H9 (cell line): ENCODE measurements at regions not wholly inside any gene's neighbourhood (a gene's known extent, or its start where the extent isn't known, plus 50 kb on each side); places are given as distances from the start of the nearest gene placed in this dataset.

Experiments
- DNase-seq: peaks from one replicate; pipeline ENCODE4 v3.0.0-alpha.2; 2017
- H2AFZ ChIP-seq: one replicate; pipeline ENCODE4 v1.6.1; 2013; ENCODE audit warnings: mild to moderate bottlenecking, low read length, control low read depth, moderate library complexity
- H2AK5ac ChIP-seq: 2 replicates; pipeline ENCODE4 v1.6.1; 2013; ENCODE audit warnings: low read length, control low read depth, mixed read lengths; ENCODE audit not compliant: insufficient read length
- H2BK120ac ChIP-seq: one replicate; pipeline ENCODE4 v1.6.1; 2013; ENCODE audit warnings: low read depth, mild to moderate bottlenecking, low read length, control low read depth, inconsistent platforms; ENCODE audit not compliant: poor library complexity, severe bottlenecking
- H2BK12ac ChIP-seq: 2 replicates; pipeline ENCODE4 v1.6.1; 2013; ENCODE audit warnings: low read length, control low read depth, mixed read lengths, low read depth; ENCODE audit not compliant: insufficient read length
- H2BK15ac ChIP-seq: 2 replicates; pipeline ENCODE4 v1.6.1; 2013; ENCODE audit warnings: low read depth, low read length, control low read depth
- H2BK20ac ChIP-seq: one replicate; pipeline ENCODE4 v1.6.1; 2013; ENCODE audit warnings: low read depth, mild to moderate bottlenecking, low read length, control low read depth, inconsistent platforms; ENCODE audit not compliant: poor library complexity, severe bottlenecking
- H2BK5ac ChIP-seq: 2 replicates; pipeline ENCODE4 v1.6.1; 2013; ENCODE audit warnings: low read length, control low read depth, mixed read lengths; ENCODE audit not compliant: insufficient read length
- H3K14ac ChIP-seq: 2 replicates; pipeline ENCODE4 v1.6.1; 2013; ENCODE audit warnings: low read length, control low read depth; ENCODE audit not compliant: insufficient read depth
- H3K18ac ChIP-seq: 2 replicates; pipeline ENCODE4 v1.6.1; 2013; ENCODE audit warnings: low read depth, mild to moderate bottlenecking, mixed read lengths, low read length, control low read depth; ENCODE audit not compliant: insufficient read length
- H3K23ac ChIP-seq: 2 replicates; pipeline ENCODE4 v1.6.1; 2013; ENCODE audit warnings: low read length, control low read depth, mixed read lengths, low read depth; ENCODE audit not compliant: insufficient read length
- H3K23me2 ChIP-seq: 2 replicates; pipeline ENCODE4 v1.6.1; 2013; ENCODE audit warnings: low read depth, mild to moderate bottlenecking, mixed read lengths, low read length, control low read depth; ENCODE audit not compliant: insufficient read length, poor library complexity, severe bottlenecking
- H3K27ac ChIP-seq: 2 replicates; pipeline ENCODE4 v1.5.1; 2013; ENCODE audit warnings: low read length, control low read depth, mixed read lengths, low read depth; ENCODE audit not compliant: insufficient read length
- H3K27me3 ChIP-seq: 2 replicates; pipeline ENCODE4 v1.6.1; 2013; ENCODE audit warnings: low read length, control low read depth, inconsistent platforms; ENCODE audit not compliant: insufficient read depth
- H3K4ac ChIP-seq: 2 replicates; pipeline ENCODE4 v1.6.1; 2013; ENCODE audit warnings: low read depth, mild to moderate bottlenecking, control low read depth, inconsistent platforms, low read length, moderate library complexity
- H3K4me1 ChIP-seq: 2 replicates; pipeline ENCODE4 v1.6.1; 2013; ENCODE audit warnings: low read length, control low read depth, inconsistent platforms; ENCODE audit not compliant: insufficient read depth
- H3K4me2 ChIP-seq: 2 replicates; pipeline ENCODE4 v1.6.1; 2013; ENCODE audit warnings: low read length, control low read depth, mixed read lengths; ENCODE audit not compliant: insufficient read length, insufficient read depth
- H3K56ac ChIP-seq: 2 replicates; pipeline ENCODE4 v1.6.1; 2013; ENCODE audit warnings: low read depth, mild to moderate bottlenecking, mixed read lengths, low read length, control low read depth; ENCODE audit not compliant: insufficient read length
- H3K79me1 ChIP-seq: 2 replicates; pipeline ENCODE4 v1.6.1; 2013; ENCODE audit warnings: low read depth, mild to moderate bottlenecking, moderate library complexity, low read length, control low read depth, inconsistent platforms; ENCODE audit not compliant: insufficient read depth, poor library complexity, severe bottlenecking
- H3K79me2 ChIP-seq: 2 replicates; pipeline ENCODE4 v1.6.1; 2013; ENCODE audit warnings: low read length, control low read depth, inconsistent platforms; ENCODE audit not compliant: insufficient read depth
- H3K9ac ChIP-seq: 2 replicates; pipeline ENCODE4 v1.6.1; 2013; ENCODE audit warnings: low read length, control low read depth, mixed read lengths; ENCODE audit not compliant: insufficient read length; ENCODE audit errors: extremely low read depth
- H3K9me3 ChIP-seq: one replicate; pipeline ENCODE4 v1.6.1; 2013; ENCODE audit warnings: low read depth, low read length, inconsistent platforms; ENCODE audit not compliant: control insufficient read depth
- H3T11ph ChIP-seq: one replicate; pipeline ENCODE4 v1.6.1; 2013; ENCODE audit warnings: mild to moderate bottlenecking, low read length, control low read depth, inconsistent platforms
- H4K20me1 ChIP-seq: one replicate; pipeline ENCODE4 v1.6.1; 2013; ENCODE audit not compliant: control insufficient read depth, insufficient read length, insufficient read depth
- H4K5ac ChIP-seq: 2 replicates; pipeline ENCODE4 v1.6.1; 2013; ENCODE audit warnings: low read depth, mild to moderate bottlenecking, mixed read lengths, low read length, control low read depth; ENCODE audit not compliant: insufficient read length
- H4K8ac ChIP-seq: replicated peaks from 2 replicates; pipeline ENCODE4 v1.6.1; 2013; ENCODE audit warnings: low read length, control low read depth, mixed read lengths, low read depth; ENCODE audit not compliant: insufficient read length
- H4K91ac ChIP-seq: 2 replicates; pipeline ENCODE4 v1.6.1; 2013; ENCODE audit warnings: low read depth, mild to moderate bottlenecking, moderate library complexity, mixed read lengths, low read length, control low read depth; ENCODE audit not compliant: insufficient read length
- H3K27ac Mint-ChIP-seq, 3 experiments: 2 replicates in 2 of 3; 3 replicates in 1 of 3; pipeline ENCODE4 v1.8.0; 2020 to 2021; ENCODE audit warnings: mixed read lengths in 3 of 3, mild to moderate bottlenecking in 1 of 3, moderate library complexity in 1 of 3
- H3K27me3 Mint-ChIP-seq: 2 replicates; pipeline ENCODE4 v1.8.0; 2021; ENCODE audit warnings: low read depth, mild to moderate bottlenecking, moderate library complexity, mixed read lengths
- H3K36me3 Mint-ChIP-seq, 3 experiments: 2 replicates in 2 of 3; 3 replicates in 1 of 3; pipeline ENCODE4 v1.8.0; 2020 to 2021; ENCODE audit warnings: low read depth in 3 of 3, mixed read lengths in 3 of 3; ENCODE audit not compliant: insufficient read depth in 1 of 3
- H3K4me1 Mint-ChIP-seq, 2 experiments: 2 replicates each; pipeline ENCODE4 v1.8.0; 2020; ENCODE audit warnings: mixed read lengths in 2 of 2
- H3K4me3 Mint-ChIP-seq, 2 experiments: 2 replicates in 1 of 2; 3 replicates in 1 of 2; pipeline ENCODE4 v1.8.0; 2020 to 2021; ENCODE audit warnings: mild to moderate bottlenecking in 2 of 2, mixed read lengths in 2 of 2, moderate library complexity in 1 of 2
- H3K9me3 Mint-ChIP-seq, 2 experiments: 2 replicates in 1 of 2; 3 replicates in 1 of 2; pipeline ENCODE4 v1.8.0; 2020; ENCODE audit warnings: mild to moderate bottlenecking in 2 of 2, mixed read lengths in 2 of 2, moderate library complexity in 1 of 2
- CTCF ChIP-seq: fragments of 200-600 bp; sonication (generic); conservative IDR thresholded peaks from 3 replicates; pipeline ENCODE4 v1.8.0; 2021; ENCODE audit warnings: antibody characterized with exemption, mild to moderate bottlenecking
- WGBS: extraction: QIAGEN DNeasy Blood & Tissue Kit; methylation state at CpG from one replicate; pipeline ENCODE4 v1.1.7; 2013; ENCODE audit warnings: missing lambda C conversion rate, low lambda C conversion rate, mixed read lengths; ENCODE audit not compliant: insufficient read length; ENCODE audit errors: extremely low coverage; 5-methylcytosine and 5-hydroxymethylcytosine counted together

- no peak overlapping the region for H4K8ac ChIP-seq
- H3K14ac ChIP-seq: no peak overlapping the region
- no peak overlapping the region for H2AK5ac ChIP-seq
- no peak overlapping the region for H2BK120ac ChIP-seq
- no peak overlapping the region for H3K4me2 ChIP-seq
- H3K9me3 ChIP-seq: no peaks in the 10 kb centered on the region
- H2BK15ac ChIP-seq: no peak overlapping the region
- Mint-ChIP-seq H3K9me3 (peaks cover 10 to 11% of the 10 kb centered on the region in 2 experiments), H3K36me3 (peaks cover 3 to 11% (median 3%) of the 10 kb centered on the region in 3 experiments), H3K4me1 (peaks cover 0 to 6% of the 10 kb centered on the region in 2 experiments; a peak in 1 of 4 replicates), H3K27me3 (no peaks in the 10 kb centered on the region; the same call in 1 of the 2 replicates), H3K27ac (no peak overlapping the region), H3K4me3 (no peak overlapping the region)
- no peak for TF ChIP-seq CTCF
- H3K9ac ChIP-seq: no peak overlapping the region
- no peaks in the 10 kb centered on the region for H3K27me3 ChIP-seq
- no peak overlapping the region for H3K4ac ChIP-seq
- no peaks in the 10 kb centered on the region for H3K79me1 ChIP-seq
- no peak overlapping the region for H2AFZ ChIP-seq
- no peak for DNase-seq
- H4K91ac ChIP-seq: no peak overlapping the region
- no peak overlapping the region for H4K5ac ChIP-seq
- H2BK20ac ChIP-seq: no peak overlapping the region
- H2BK5ac ChIP-seq: no peak overlapping the region
- H3K27ac ChIP-seq: no peak overlapping the region
- H3K56ac ChIP-seq: no peak overlapping the region
- H3K79me2 ChIP-seq: no peaks in the 10 kb centered on the region
- no peaks in the 10 kb centered on the region for H3K4me1 ChIP-seq
- no peaks in the 10 kb centered on the region for H3K23me2 ChIP-seq
- H3K23ac ChIP-seq: no peak overlapping the region
- H3K18ac ChIP-seq: no peak overlapping the region
- H2BK12ac ChIP-seq: no peak overlapping the region
- H4K20me1 ChIP-seq: no peaks in the 10 kb centered on the region
- no peak overlapping the region for H3T11ph ChIP-seq
- no CpG with 5 or more reads among the region's 4 CpGs for WGBS
Observed at GRCh38 chr13:103331924-103332323, 265.7 kb upstream of the SLC10A2 start.
